GM12878 (cell line): ENCODE measurements at regions not wholly inside any gene's neighbourhood (a gene's known extent, or its start where the extent isn't known, plus 50 kb on each side); places are given as distances from the start of the nearest gene placed in this dataset.

Experiments
- ATAC-seq: fragments of 200-7000 bp; cut with Tn5 transposase; 3 replicates; pipeline ENCODE4 v1.9.1; 2020; ENCODE audit warnings: mild to moderate bottlenecking, moderate library complexity
- BruUV-seq: library from RNA; stranded (reverse); fragments of 400-500 nt; replicated peaks from 2 replicates; lab custom pipeline; 2021; lab: Mats Ljungman, UMichigan
- CTCF ChIA-PET: fragments of 300-600 bp; sonication (Branson Sonifier 250); formaldehyde crosslinking; extraction: SDS; loops from one replicate; lab custom pipeline; 2021; ENCODE audit warnings: inconsistent platforms; lab: Yijun Ruan, JAX
- POLR2A ChIA-PET: fragments of 350-600 bp; formaldehyde crosslinking; extraction: SDS; loops from one replicate; lab custom pipeline; 2021; ENCODE audit warnings: inconsistent platforms; lab: Charles Lee
- RAD21 ChIA-PET: fragments of 300-600 bp; sonication (Branson Sonifier 250); formaldehyde crosslinking; loops from one replicate; lab custom pipeline; 2023; ENCODE audit warnings: antibody characterized with exemption; ENCODE audit not compliant: unreplicated experiment; lab: Charles Lee
- SMC1A ChIA-PET: fragments of 300-600 bp; sonication (Branson Sonifier 250); formaldehyde crosslinking; loops from one replicate; lab custom pipeline; 2023; ENCODE audit not compliant: unreplicated experiment, uncharacterized antibody; lab: Charles Lee
- DNase-seq: peaks from one replicate; pipeline ENCODE4 v3.0.0-alpha.2; 2011; ENCODE audit warnings: low read depth, low spot score
- FAIRE-seq: peaks from 3 replicates; lab custom pipeline; 2011; peaks lifted over from hg19 to GRCh38; lab: Jason Lieb, UNC
- H2AFZ ChIP-seq: 2 replicates; pipeline ENCODE4 v1.6.0; 2011; ENCODE audit warnings: low read depth, low read length, control low read depth; ENCODE audit not compliant: control insufficient read depth
- H3K27ac ChIP-seq: 2 replicates; pipeline ENCODE4 v1.5.1; 2011; ENCODE audit warnings: control low read depth; ENCODE audit not compliant: control insufficient read depth, insufficient read depth
- H3K27me3 ChIP-seq, 2 experiments: replicated peaks in 1 of 2; 2 replicates each; pipeline versions ENCODE4 v1.6.0 to v1.6.1; 2011; ENCODE audit warnings: low read length in 1 of 2; ENCODE audit not compliant: control insufficient read depth in 2 of 2, insufficient read depth in 2 of 2
- H3K36me3 ChIP-seq, 2 experiments: 2 replicates each; pipeline ENCODE4 v1.5.1; 2011; ENCODE audit warnings: low read length in 1 of 2; ENCODE audit not compliant: control insufficient read depth in 2 of 2, insufficient read depth in 2 of 2
- H3K4me1 ChIP-seq: 2 replicates; pipeline ENCODE4 v1.6.1; 2011; ENCODE audit warnings: mild to moderate bottlenecking, low read length, moderate library complexity, mixed read lengths; ENCODE audit not compliant: control insufficient read depth, insufficient read depth
- H3K4me2 ChIP-seq: 2 replicates; pipeline ENCODE4 v1.6.0; 2011; ENCODE audit warnings: control low read depth; ENCODE audit not compliant: control insufficient read depth, insufficient read depth
- H3K4me3 ChIP-seq: fragments of 200-600 bp; sonication (generic); 2 replicates; pipeline ENCODE4 v1.5.1; 2016
- H3K79me2 ChIP-seq: 2 replicates; pipeline ENCODE4 v1.6.0; 2011; ENCODE audit warnings: low read length; ENCODE audit not compliant: control insufficient read depth, insufficient read depth
- H3K9ac ChIP-seq: 2 replicates; pipeline ENCODE4 v1.8.0; 2011; ENCODE audit warnings: low read length, control low read depth, mixed read lengths; ENCODE audit not compliant: control insufficient read depth, insufficient read depth
- H3K9me3 ChIP-seq: replicated peaks from 3 replicates; pipeline ENCODE4 v1.5.1; 2011; ENCODE audit warnings: mild to moderate bottlenecking, low read length; ENCODE audit not compliant: control insufficient read depth, insufficient read depth
- H4K20me1 ChIP-seq: 2 replicates; pipeline ENCODE4 v1.6.0; 2011; ENCODE audit not compliant: control insufficient read depth, insufficient read depth
- IKZF2 ChIP-seq, 2 experiments: fragments of 450-650 bp; IDR thresholded peaks; 2 replicates each; pipeline ENCODE4 v1.6.1; 2017; ENCODE audit warnings: mild to moderate bottlenecking in 2 of 2, moderate library complexity in 2 of 2
- IRF4 ChIP-seq: IDR thresholded peaks from 2 replicates; pipeline ENCODE4 v1.6.1; 2011; ENCODE audit warnings: low read depth, low read length
- JUND ChIP-seq: IDR thresholded peaks from 2 replicates; pipeline ENCODE4 v1.6.1; 2012; ENCODE audit warnings: low read depth, mild to moderate bottlenecking, low read length, improper control_type of control experiment, moderate library complexity
- KLF5 ChIP-seq: fragments of 450-650 bp; IDR thresholded peaks from 2 replicates; pipeline ENCODE4 v1.6.1; 2014; ENCODE audit warnings: mild to moderate bottlenecking; ENCODE audit not compliant: partially characterized antibody
- MTA3 ChIP-seq: IDR thresholded peaks from 2 replicates; pipeline ENCODE4 v1.6.1; 2012; ENCODE audit warnings: low read length, inconsistent platforms, borderline replicate concordance
- PAX5 ChIP-seq: IDR thresholded peaks from 2 replicates; pipeline ENCODE4 v1.6.1; 2011; ENCODE audit warnings: low read depth, low read length, borderline replicate concordance
- RAD51 ChIP-seq: fragments of 450-650 bp; IDR thresholded peaks from 2 replicates; pipeline ENCODE4 v1.6.1; 2016; ENCODE audit warnings: moderate library complexity, mild to moderate bottlenecking, inconsistent platforms
- ZNF274 ChIP-seq: IDR thresholded peaks from one replicate; pipeline ENCODE4 v1.8.0; 2011; ENCODE audit not compliant: insufficient read length, insufficient read depth
- ZSCAN29 ChIP-seq: fragments of 450-650 bp; IDR thresholded peaks from 2 replicates; pipeline ENCODE4 v1.6.1; 2017; ENCODE audit warnings: mild to moderate bottlenecking, moderate library complexity
- WGBS: methylation state at CpG from one replicate; pipeline ENCODE4 v1.1.6; 2016; ENCODE audit warnings: low lambda C conversion rate; ENCODE audit not compliant: insufficient replicate concordance, insufficient coverage; ENCODE audit errors: missing lambda C conversion rate; 5-methylcytosine and 5-hydroxymethylcytosine counted together
- in situ Hi-C: fragments of 300-500 bp; cut with MboI; formaldehyde crosslinking; loops from 9 replicates; pipeline ENCODE4 v1.14.3; 2018; ENCODE audit warnings: mixed read lengths
- intact Hi-C: fragments of 100-400 bp; cut with micrococcal nuclease; formaldehyde crosslinking; loops from one replicate; pipeline ENCODE4 v1.14.2; 2022; ENCODE audit not compliant: unreplicated experiment
- TF ChIP-seq, protein P1 (sequence below): fragments of 450-650 bp; IDR thresholded peaks from 2 replicates; pipeline ENCODE4 v1.6.1; 2018; ENCODE audit warnings: mild to moderate bottlenecking, low read depth, moderate library complexity; ENCODE audit not compliant: partially characterized antibody
- TF ChIP-seq, protein P2 (sequence below): fragments of 450-650 bp; IDR thresholded peaks from 2 replicates; pipeline ENCODE4 v1.6.1; 2017; ENCODE audit warnings: antibody characterized with exemption, mild to moderate bottlenecking, moderate library complexity
- TF ChIP-seq, protein P3 (sequence below): IDR thresholded peaks from 2 replicates; pipeline ENCODE4 v1.6.1; 2011; ENCODE audit warnings: borderline replicate concordance, low read depth, mild to moderate bottlenecking, moderate library complexity, low read length; ENCODE audit not compliant: insufficient read depth, poor library complexity, severe bottlenecking

DNA sequence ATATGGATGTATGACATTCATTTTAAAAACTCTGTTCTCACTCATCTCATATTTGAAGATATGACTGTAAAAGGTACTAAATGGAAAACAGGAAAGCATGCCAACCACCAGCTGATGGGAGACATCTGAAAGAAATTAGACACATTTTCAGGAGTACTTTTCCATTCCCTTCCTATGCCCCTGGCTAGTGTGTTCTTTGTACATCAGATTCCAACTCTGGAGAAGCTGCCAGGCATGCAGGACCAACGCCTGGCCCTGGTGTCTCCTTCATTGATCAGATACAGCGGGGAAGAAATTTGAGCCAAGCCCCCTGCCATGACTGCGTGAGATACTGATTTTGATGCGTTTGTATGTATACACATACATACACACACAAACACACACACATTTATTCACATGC is 599.0 kb upstream of the SYT4 start:
- no peaks in the 10 kb centered on the region for H3K36me3 ChIP-seq
- no TSS peak for BruUV-seq
- intact Hi-C loops (no loop called here), in situ Hi-C loops (no loop called here)
- ChIA-PET POLR2A (no interaction called here), RAD21 (no interaction called here), SMC1A (interaction anchor here (1.5 kb wide), 1 partner anchor 9 kb away, joined by 3 read pairs; no protein-coding TSS in a partner anchor), CTCF (no interaction called here)
- FAIRE-seq (no peak), ATAC-seq (no peak), DNase-seq (no peak)
- no peak overlapping the region for H3K4me2 ChIP-seq
- H2AFZ ChIP-seq, result no peak overlapping the region
- 39% methylated on average over 4 of the region's 4 CpGs for WGBS
- no peak overlapping the region for H3K9ac ChIP-seq
- no peaks in the 10 kb centered on the region for H4K20me1 ChIP-seq
- H3K9me3 ChIP-seq, result no peaks in the 10 kb centered on the region
- H3K27ac ChIP-seq, result no peak overlapping the region
- no peaks in the 10 kb centered on the region for H3K27me3 ChIP-seq
- TF ChIP-seq PAX5, result no peak
- TF ChIP-seq, protein P1, sequence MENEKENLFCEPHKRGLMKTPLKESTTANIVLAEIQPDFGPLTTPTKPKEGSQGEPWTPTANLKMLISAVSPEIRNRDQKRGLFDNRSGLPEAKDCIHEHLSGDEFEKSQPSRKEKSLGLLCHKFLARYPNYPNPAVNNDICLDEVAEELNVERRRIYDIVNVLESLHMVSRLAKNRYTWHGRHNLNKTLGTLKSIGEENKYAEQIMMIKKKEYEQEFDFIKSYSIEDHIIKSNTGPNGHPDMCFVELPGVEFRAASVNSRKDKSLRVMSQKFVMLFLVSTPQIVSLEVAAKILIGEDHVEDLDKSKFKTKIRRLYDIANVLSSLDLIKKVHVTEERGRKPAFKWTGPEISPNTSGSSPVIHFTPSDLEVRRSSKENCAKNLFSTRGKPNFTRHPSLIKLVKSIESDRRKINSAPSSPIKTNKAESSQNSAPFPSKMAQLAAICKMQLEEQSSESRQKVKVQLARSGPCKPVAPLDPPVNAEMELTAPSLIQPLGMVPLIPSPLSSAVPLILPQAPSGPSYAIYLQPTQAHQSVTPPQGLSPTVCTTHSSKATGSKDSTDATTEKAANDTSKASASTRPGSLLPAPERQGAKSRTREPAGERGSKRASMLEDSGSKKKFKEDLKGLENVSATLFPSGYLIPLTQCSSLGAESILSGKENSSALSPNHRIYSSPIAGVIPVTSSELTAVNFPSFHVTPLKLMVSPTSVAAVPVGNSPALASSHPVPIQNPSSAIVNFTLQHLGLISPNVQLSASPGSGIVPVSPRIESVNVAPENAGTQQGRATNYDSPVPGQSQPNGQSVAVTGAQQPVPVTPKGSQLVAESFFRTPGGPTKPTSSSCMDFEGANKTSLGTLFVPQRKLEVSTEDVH, result no peak
- no peak for TF ChIP-seq ZNF274
- no peaks in the 10 kb centered on the region for H3K79me2 ChIP-seq
- H3K4me3 ChIP-seq, result no peak overlapping the region
- no peaks in the 10 kb centered on the region for H3K4me1 ChIP-seq

DNA sequence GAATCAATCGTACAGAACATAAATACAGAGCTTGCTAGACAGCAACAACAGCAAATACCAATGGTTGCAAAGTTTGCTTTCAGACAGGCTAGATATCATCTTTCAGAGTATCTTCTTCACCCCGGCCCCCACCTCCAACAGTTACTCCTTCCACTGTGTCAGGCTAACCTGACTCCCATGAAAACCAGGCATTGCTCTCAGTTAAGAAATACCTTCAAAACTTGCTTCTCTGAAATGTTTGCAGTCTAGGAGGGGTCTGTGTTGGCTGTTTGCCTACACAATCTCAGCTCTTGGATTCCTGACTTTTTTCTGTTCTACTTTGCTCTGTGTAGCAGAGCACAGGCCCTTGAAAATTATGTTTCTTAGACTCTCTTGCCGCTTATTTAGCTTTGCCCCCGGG is 599.5 kb upstream of the SYT4 start:
- POLR2A ChIA-PET, result no interaction called here
- ATAC-seq (no peak), DNase-seq (no peak), FAIRE-seq (no peak)
- no peaks in the 10 kb centered on the region for H3K36me3 ChIP-seq
- no peaks in the 10 kb centered on the region for H3K9me3 ChIP-seq
- RAD21 ChIA-PET, result no interaction called here
- BruUV-seq, result no TSS peak
- CTCF ChIA-PET, result no interaction called here
- SMC1A ChIA-PET, result interaction anchor here (1.5 kb wide), 1 partner anchor 9 kb away, joined by 3 read pairs; no protein-coding TSS in a partner anchor
- intact Hi-C loops, result no loop called here
- H3K9ac ChIP-seq, result no peak overlapping the region
- no peaks in the 10 kb centered on the region for H4K20me1 ChIP-seq
- H2AFZ ChIP-seq, result no peak overlapping the region
- H3K4me1 ChIP-seq, result no peaks in the 10 kb centered on the region
- no peak overlapping the region for H3K4me2 ChIP-seq
- 2% methylated on average over 4 of the region's 4 CpGs for WGBS
- in situ Hi-C loops, result no loop called here
- no peaks in the 10 kb centered on the region for H3K79me2 ChIP-seq
- no peak overlapping the region for H3K27ac ChIP-seq
- H3K27me3 ChIP-seq, result no peaks in the 10 kb centered on the region
- no peak overlapping the region for H3K4me3 ChIP-seq
- TF ChIP-seq, protein P2, sequence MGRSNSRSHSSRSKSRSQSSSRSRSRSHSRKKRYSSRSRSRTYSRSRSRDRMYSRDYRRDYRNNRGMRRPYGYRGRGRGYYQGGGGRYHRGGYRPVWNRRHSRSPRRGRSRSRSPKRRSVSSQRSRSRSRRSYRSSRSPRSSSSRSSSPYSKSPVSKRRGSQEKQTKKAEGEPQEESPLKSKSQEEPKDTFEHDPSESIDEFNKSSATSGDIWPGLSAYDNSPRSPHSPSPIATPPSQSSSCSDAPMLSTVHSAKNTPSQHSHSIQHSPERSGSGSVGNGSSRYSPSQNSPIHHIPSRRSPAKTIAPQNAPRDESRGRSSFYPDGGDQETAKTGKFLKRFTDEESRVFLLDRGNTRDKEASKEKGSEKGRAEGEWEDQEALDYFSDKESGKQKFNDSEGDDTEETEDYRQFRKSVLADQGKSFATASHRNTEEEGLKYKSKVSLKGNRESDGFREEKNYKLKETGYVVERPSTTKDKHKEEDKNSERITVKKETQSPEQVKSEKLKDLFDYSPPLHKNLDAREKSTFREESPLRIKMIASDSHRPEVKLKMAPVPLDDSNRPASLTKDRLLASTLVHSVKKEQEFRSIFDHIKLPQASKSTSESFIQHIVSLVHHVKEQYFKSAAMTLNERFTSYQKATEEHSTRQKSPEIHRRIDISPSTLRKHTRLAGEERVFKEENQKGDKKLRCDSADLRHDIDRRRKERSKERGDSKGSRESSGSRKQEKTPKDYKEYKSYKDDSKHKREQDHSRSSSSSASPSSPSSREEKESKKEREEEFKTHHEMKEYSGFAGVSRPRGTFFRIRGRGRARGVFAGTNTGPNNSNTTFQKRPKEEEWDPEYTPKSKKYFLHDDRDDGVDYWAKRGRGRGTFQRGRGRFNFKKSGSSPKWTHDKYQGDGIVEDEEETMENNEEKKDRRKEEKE, result no peak
- TF ChIP-seq, protein P3, sequence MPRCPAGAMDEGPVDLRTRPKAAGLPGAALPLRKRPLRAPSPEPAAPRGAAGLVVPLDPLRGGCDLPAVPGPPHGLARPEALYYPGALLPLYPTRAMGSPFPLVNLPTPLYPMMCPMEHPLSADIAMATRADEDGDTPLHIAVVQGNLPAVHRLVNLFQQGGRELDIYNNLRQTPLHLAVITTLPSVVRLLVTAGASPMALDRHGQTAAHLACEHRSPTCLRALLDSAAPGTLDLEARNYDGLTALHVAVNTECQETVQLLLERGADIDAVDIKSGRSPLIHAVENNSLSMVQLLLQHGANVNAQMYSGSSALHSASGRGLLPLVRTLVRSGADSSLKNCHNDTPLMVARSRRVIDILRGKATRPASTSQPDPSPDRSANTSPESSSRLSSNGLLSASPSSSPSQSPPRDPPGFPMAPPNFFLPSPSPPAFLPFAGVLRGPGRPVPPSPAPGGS, result no peak
- TF ChIP-seq MTA3, result no peak
- no peak for TF ChIP-seq IRF4
- no peak for TF ChIP-seq RAD51
- TF ChIP-seq ZSCAN29, result no peak
- no peak for TF ChIP-seq KLF5
- TF ChIP-seq JUND, result no peak
- no peak for TF ChIP-seq IKZF2 (IDR thresholded peaks at IDR 0.05)
